HCT116 (cell line): ENCODE measurements at regions not wholly inside any gene's neighbourhood (a gene's known extent, or its start where the extent isn't known, plus 50 kb on each side); places are given as distances from the start of the nearest gene placed in this dataset.

Source experiments
- CEBPB ChIP-seq: IDR thresholded peaks from 2 replicates; pipeline ENCODE4 v1.6.1; 2012; ENCODE audit warnings: low read depth
- CTCF ChIP-seq, 3 experiments: fragments of 200-600 bp in 1 of 3; sonication (generic) in 1 of 3; IDR thresholded peaks in 2 of 3; conservative IDR thresholded peaks in 1 of 3; 2 replicates each; pipeline ENCODE4 v1.5.1; 2012 to 2017; ENCODE audit warnings: low read depth in 2 of 3, low read length in 2 of 3, antibody characterized with exemption in 1 of 3, borderline replicate concordance in 1 of 3, control low read depth in 1 of 3, mild to moderate bottlenecking in 1 of 3, mixed read lengths in 1 of 3, mixed run types in 1 of 3, moderate library complexity in 1 of 3; ENCODE audit not compliant: insufficient read depth in 1 of 3
- EZH2 ChIP-seq: fragments of 200-600 bp; sonication (generic); IDR thresholded peaks from 2 replicates; pipeline ENCODE4 v1.6.1; 2017; ENCODE audit warnings: antibody characterized with exemption, mixed run types
- POLR2A ChIP-seq: IDR thresholded peaks from 2 replicates; pipeline ENCODE4 v1.7.0; 2011; ENCODE audit warnings: borderline replicate concordance; ENCODE audit not compliant: insufficient read depth, insufficient read length; ENCODE audit errors: extremely low read depth
- POLR2AphosphoS5 ChIP-seq: IDR thresholded peaks from 2 replicates; pipeline ENCODE4 v1.6.1; 2011; ENCODE audit warnings: mild to moderate bottlenecking, low read depth, low read length, moderate library complexity
- RAD21 ChIP-seq: IDR thresholded peaks from 2 replicates; pipeline ENCODE4 v1.6.1; 2012; ENCODE audit warnings: low read depth, mild to moderate bottlenecking
- REST ChIP-seq: IDR thresholded peaks from 2 replicates; pipeline ENCODE4 v1.6.1; 2012; ENCODE audit warnings: low read depth
- SP1 ChIP-seq: IDR thresholded peaks from 2 replicates; pipeline ENCODE4 v1.6.1; 2012; ENCODE audit warnings: low read depth
- YY1 ChIP-seq: IDR thresholded peaks from 2 replicates; pipeline ENCODE4 v1.6.1; 2011; ENCODE audit warnings: low read length, low read depth, moderate library complexity, mild to moderate bottlenecking; ENCODE audit not compliant: insufficient replicate concordance; ENCODE audit errors: extremely low read depth

DNA sequence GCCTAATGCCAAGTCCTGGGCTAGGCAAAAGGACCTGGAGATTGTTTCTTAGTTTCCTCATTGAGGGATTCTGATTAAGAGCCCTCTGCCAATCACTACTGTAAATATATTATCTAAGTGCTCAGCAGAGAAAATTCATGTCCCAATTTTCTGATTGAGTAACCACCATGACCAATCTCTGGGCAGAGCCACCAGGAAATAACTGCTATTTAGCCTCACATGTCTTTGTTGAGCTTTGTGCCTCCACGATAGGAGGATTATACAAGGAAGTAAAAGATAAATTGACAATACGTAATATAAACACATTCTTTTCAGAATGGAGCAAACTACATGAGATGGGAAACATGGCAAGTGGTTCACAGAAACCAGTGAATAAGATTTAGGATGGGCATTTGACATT, 396.1 kb upstream of the PAPPA start:
- no peak for TF ChIP-seq SP1
- TF ChIP-seq EZH2, result no peak
- TF ChIP-seq CTCF (IDR thresholded peaks at IDR 0.05 in 2 of 3, conservative IDR thresholded peaks at IDR 0.05 in 1 of 3; ENCODE audit: borderline replicate concordance in 1 of 3, insufficient read depth in 1 of 3, low read depth in 2 of 3, low read length in 2 of 3), result no peak
- TF ChIP-seq POLR2AphosphoS5, result no peak
- TF ChIP-seq POLR2A, result no peak
- TF ChIP-seq REST, result no peak
- no peak for TF ChIP-seq CEBPB
- TF ChIP-seq YY1, result no peak
- no peak for TF ChIP-seq RAD21
